K562 (cell line): ENCODE measurements at regions not wholly inside any gene's neighbourhood (a gene's known extent, or its start where the extent isn't known, plus 50 kb on each side); places are given as distances from the start of the nearest gene placed in this dataset. TPM values are rescaled to one million over a fixed set of nuclear protein-coding genes. Genes with fewer than 3 reads are reported as not detected.

Experiments
- small RNA-seq: library from RNA; depleted of rRNA; stranded (forward); fragments of <200 nt; gene quantifications from one replicate; pipeline ENCODE3, GENCODE V24; 2014

Small RNA genes lying in the stretch of these regions (small RNA-seq; reads per million reads assigned to genes)
- gene RNA5SP56, result not detected
